ENCODE measurements at regions not wholly inside any gene's neighbourhood (a gene's known extent, or its start where the extent isn't known, plus 50 kb on each side); places are given as distances from the start of the nearest gene placed in this dataset.

DNA sequence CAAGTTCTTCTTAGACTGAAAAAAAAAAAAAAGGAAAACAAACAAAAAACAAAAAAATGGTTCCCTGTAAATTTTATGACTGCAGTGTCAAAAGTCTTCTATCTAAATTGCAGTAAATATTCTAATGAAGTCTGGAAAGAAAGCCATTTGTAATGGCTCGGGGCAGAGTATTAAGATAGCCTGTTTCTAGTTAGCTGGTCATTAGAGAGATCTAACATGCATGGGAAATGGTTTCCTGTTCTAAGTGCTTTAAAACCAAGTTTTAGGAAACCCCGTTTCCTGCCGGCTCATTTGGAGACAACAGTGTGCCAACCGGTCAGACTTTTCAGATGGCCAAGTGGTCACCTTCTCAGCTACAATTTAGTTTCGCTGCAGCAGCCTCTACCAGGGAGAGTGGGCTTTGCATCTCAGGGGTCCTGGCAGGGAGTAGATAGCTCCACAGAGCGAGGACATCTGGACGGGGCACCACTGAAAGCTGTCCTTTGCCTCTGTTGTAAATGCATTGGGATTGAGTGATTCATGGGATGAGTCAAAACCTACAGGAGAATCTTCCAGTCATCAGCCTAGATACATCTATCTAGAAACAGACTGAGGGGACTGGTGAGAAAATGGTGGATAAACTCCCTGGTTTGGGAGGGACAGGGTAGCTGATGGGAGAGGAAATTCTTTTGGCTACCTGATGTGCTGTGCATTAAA lies 473.2 kb upstream of the SALL1 start:
- TF ChIP-seq, protein P1, sequence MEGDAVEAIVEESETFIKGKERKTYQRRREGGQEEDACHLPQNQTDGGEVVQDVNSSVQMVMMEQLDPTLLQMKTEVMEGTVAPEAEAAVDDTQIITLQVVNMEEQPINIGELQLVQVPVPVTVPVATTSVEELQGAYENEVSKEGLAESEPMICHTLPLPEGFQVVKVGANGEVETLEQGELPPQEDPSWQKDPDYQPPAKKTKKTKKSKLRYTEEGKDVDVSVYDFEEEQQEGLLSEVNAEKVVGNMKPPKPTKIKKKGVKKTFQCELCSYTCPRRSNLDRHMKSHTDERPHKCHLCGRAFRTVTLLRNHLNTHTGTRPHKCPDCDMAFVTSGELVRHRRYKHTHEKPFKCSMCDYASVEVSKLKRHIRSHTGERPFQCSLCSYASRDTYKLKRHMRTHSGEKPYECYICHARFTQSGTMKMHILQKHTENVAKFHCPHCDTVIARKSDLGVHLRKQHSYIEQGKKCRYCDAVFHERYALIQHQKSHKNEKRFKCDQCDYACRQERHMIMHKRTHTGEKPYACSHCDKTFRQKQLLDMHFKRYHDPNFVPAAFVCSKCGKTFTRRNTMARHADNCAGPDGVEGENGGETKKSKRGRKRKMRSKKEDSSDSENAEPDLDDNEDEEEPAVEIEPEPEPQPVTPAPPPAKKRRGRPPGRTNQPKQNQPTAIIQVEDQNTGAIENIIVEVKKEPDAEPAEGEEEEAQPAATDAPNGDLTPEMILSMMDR (IDR thresholded peaks at IDR 0.05; ENCODE audit: low read depth, low read length, missing control alignments), result no peak
- no peak for DNase-seq (ENCODE audit: extremely low read depth, low read depth)
- H3K4me3 ChIP-seq (replicated peaks; ENCODE audit: low read depth, low read length), result no peak overlapping the region

DNA sequence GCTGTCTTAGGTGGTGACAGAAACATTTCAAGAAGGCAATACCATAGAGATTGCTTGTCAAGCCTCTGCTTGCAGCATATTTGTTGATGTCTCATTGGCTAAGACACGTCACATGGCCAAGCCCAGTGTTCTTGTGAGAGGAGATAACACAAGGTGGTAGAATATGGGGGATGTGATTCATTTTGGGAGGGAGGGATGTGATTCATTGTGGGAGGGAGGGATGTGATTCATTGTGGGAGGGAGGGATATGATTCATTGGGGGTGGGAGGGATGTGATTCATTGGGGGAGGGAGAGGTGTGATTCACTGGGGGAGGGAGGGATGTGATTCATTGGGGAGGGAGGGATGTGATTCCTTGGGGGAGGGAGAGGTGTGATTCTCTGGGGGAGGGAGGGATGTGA lies 470.5 kb upstream of the SALL1 start:
- no peak overlapping the region for H3K4me3 ChIP-seq (replicated peaks; ENCODE audit: low read depth, low read length)
- DNase-seq (ENCODE audit: extremely low read depth, low read depth), result no peak
- TF ChIP-seq, protein P1 (IDR thresholded peaks at IDR 0.05; ENCODE audit: low read depth, low read length, missing control alignments), result no peak

DNA sequence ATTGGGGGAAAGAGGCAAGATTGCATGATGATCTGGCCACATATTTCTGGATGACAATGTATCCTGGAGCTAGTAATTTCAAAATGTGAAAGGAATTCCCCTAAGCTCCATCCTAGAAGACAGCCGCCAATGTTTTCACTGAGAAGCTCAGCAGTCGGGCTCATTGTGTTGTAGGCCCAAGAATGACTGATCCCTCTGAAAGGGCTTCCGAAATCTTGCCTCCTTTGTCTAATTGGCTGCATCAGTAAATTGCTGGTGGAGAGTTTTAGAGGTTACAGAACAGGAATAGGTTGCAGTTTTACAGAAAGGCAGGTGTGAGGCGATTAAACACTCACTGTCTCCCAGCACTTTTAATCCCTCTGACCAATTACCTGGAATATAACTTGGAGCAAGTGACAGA lies 464.1 kb upstream of the SALL1 start:
- no peak for DNase-seq (ENCODE audit: extremely low read depth, low read depth)

DNA sequence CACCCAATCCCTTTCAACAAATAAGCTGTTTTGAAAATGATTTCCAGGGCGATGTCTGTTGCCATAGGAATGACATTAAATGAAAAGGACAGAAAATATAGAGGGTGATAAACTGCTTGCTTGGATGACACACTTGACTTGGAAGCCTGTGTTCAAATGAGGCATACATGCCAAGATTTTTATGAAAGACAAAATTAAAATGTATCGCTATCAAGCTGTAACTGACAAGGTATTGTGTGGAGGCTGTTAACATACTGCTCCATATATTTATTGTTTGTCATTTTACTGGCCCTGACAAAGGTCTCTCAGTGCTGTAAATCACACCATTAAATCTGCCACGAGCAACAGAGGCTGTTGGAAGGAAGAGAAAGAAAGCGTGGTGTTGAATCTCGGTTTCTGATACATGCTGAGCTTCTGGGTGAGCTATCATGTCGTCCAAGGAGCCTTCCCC lies 456.2 kb upstream of the SALL1 start:
- no peak for DNase-seq (ENCODE audit: extremely low read depth, low read depth)
- no peak overlapping the region for H3K4me3 ChIP-seq (replicated peaks; ENCODE audit: low read depth, low read length)
- TF ChIP-seq, protein P1 (IDR thresholded peaks at IDR 0.05; ENCODE audit: low read depth, low read length, missing control alignments), result no peak

More for the DNA sequence above, 464.1 kb upstream of the SALL1 start:
- TF ChIP-seq, protein P1 (IDR thresholded peaks at IDR 0.05; ENCODE audit: low read depth, low read length, missing control alignments), result no peak
- no peak overlapping the region for H3K4me3 ChIP-seq (replicated peaks; ENCODE audit: low read depth, low read length)

GRCh38 chr16:51596247-51596646 lies 445.2 kb upstream of the SALL1 start:
- TF ChIP-seq, protein P1 (IDR thresholded peaks at IDR 0.05; ENCODE audit: low read depth, low read length, missing control alignments), result no peak
- no peak overlapping the region for H3K4me3 ChIP-seq (replicated peaks; ENCODE audit: low read depth, low read length)
- DNase-seq (ENCODE audit: extremely low read depth, low read depth), result no peak

DNA sequence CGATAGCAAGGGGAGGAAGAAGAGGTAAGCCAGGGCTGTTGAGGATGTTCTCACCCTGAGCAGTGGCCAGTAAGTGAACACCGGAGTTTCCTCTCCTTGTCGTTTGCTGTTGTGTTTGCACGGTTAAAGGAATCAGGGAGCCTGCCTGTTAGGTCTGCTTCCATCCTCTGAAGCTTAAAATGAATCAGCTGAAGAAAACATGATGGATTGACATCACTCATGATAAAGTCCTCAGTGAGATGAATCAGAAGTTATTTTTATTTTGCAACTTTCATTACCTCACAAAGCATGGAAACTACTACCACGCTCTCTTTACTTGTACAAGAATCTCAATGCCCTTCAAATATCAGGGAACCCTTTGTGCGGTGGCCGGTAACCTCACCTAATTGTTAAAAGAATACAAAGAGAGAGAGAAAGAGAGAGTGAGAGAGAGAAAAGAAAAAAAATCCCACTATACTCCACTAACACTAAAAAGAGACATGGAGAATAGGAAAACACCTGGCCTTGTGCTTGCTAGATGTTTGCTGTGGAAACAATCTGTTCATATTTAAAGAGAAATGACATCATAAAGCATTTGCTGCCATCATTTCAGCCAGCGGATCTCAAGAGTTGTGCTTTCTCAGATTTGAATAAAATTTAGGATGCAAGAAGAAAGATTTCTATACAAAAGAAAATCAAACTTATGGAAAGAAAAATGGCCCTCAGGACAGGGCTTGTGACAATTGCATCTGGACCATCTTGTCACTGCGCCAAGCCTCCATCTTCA lies 441.6 kb upstream of the SALL1 start:
- TF ChIP-seq, protein P1 (IDR thresholded peaks at IDR 0.05; ENCODE audit: low read depth, low read length, missing control alignments), result no peak
- DNase-seq (ENCODE audit: extremely low read depth, low read depth), result no peak

More for the DNA sequence above, 441.6 kb upstream of the SALL1 start:
- H3K4me3 ChIP-seq (replicated peaks; ENCODE audit: low read depth, low read length), result no peak overlapping the region

Data from HFF-Myc (cell line).